ENCODE measurements at regions not wholly inside any gene's neighbourhood (a gene's known extent, or its start where the extent isn't known, plus 50 kb on each side); places are given as distances from the start of the nearest gene placed in this dataset.

GRCh38 chr5:117431091-117431490, 856.5 kb upstream of the SEMA6A start:
- Mint-ChIP-seq H3K4me3 (no peak overlapping the region), H3K27ac (no peak overlapping the region), H3K9me3 (no peaks in the 10 kb centered on the region), H3K36me3 (ENCODE audit: low read depth) (no peaks in the 10 kb centered on the region), H3K27me3 (no peaks in the 10 kb centered on the region), H3K4me1 (no peaks in the 10 kb centered on the region)
- DNase-seq, result no peak
- intact Hi-C loops (cut with micrococcal nuclease), result no loop called here

GRCh38 chr5:117425163-117425562, 850.5 kb upstream of the SEMA6A start:
- no peaks in the 10 kb centered on the region for H3K4me1 Mint-ChIP-seq
- H3K4me3 Mint-ChIP-seq, result no peak overlapping the region
- no peaks in the 10 kb centered on the region for H3K9me3 Mint-ChIP-seq
- H3K27me3 Mint-ChIP-seq, result no peaks in the 10 kb centered on the region
- no peaks in the 10 kb centered on the region for H3K36me3 Mint-ChIP-seq (ENCODE audit: low read depth)
- intact Hi-C loops (cut with micrococcal nuclease), result no loop called here
- H3K27ac Mint-ChIP-seq, result no peak overlapping the region
- DNase-seq, result no peak

- H3K9me3 Mint-ChIP-seq, result no peaks in the 10 kb centered on the region
- H3K36me3 Mint-ChIP-seq (ENCODE audit: low read depth), result no peaks in the 10 kb centered on the region
- H3K27me3 Mint-ChIP-seq, result no peaks in the 10 kb centered on the region
- no peak for DNase-seq
- no peak overlapping the region for H3K4me3 Mint-ChIP-seq
- no peaks in the 10 kb centered on the region for H3K4me1 Mint-ChIP-seq
- H3K27ac Mint-ChIP-seq, result no peak overlapping the region
- intact Hi-C loops (cut with micrococcal nuclease), result no loop called here
Measured at GRCh38 chr5:117424559-117424958, 849.9 kb upstream of the SEMA6A start.

DNA sequence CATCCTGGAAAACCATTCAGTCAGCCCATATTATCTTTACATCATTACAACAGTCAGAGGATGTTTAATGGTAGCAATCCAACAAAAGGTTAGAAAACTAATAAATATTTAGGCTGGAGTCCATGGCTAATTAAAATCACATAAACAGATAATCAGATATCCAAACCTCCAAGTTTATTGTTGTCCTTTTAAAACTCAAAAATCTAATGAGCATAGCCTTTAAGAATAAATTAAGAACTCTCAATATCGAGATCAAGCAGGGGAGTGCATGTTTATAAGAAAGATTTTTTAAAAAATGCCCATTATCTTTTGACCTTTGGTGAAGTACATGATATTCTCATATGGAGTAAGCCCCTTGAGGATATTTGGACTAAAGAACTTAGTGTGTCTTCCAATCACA, 842.9 kb upstream of the SEMA6A start:
- no peaks in the 10 kb centered on the region for H3K36me3 Mint-ChIP-seq (ENCODE audit: low read depth)
- intact Hi-C loops (cut with micrococcal nuclease), result no loop called here
- H3K27me3 Mint-ChIP-seq, result no peaks in the 10 kb centered on the region
- H3K9me3 Mint-ChIP-seq, result no peaks in the 10 kb centered on the region
- no peak overlapping the region for H3K27ac Mint-ChIP-seq
- H3K4me1 Mint-ChIP-seq, result no peaks in the 10 kb centered on the region
- no peak overlapping the region for H3K4me3 Mint-ChIP-seq
- DNase-seq, result no peak

DNA sequence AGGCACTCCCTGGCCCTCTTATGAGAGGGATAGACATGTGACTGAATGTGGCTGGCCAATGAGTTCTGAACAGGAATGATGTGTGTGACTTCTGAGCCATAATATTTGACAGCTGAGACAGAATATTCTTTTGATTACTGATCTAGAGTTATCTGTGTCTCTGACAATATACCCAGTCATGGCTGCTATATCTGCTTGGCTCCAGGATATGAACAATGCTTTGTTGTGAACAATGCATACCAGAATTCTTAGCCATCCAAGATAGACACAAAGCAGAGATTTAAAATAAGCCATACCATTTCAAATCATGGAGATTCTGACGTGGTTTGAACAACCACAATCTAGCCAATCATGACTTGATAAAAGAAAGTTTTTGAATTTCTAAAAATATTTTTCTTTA, 840.3 kb upstream of the SEMA6A start:
- Mint-ChIP-seq H3K9me3 (no peaks in the 10 kb centered on the region), H3K27ac (no peak overlapping the region), H3K4me1 (no peaks in the 10 kb centered on the region), H3K36me3 (ENCODE audit: low read depth) (no peaks in the 10 kb centered on the region), H3K27me3 (no peaks in the 10 kb centered on the region), H3K4me3 (no peak overlapping the region)
- no peak for DNase-seq
- intact Hi-C loops (cut with micrococcal nuclease), result no loop called here

DNA sequence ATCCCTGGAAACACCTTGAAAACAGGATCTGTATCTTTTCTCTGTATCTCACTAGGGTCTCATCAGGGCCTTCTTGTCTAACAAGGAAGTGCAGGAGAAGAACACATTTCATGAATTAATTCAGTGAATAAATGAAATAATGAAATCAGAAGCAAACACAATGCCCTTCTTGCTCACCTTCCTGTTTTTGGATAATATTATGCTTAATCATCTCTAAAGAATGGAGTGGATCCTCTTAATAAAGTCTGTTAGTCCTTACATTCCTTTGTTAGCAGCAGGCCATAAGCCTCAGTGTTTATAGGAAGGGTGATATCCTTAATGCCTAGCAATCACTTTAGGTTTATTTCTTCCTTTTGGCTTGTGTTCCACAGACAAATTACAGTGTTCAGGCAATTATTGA, 837.1 kb upstream of the SEMA6A start:
- intact Hi-C loops (cut with micrococcal nuclease), result no loop called here
- no peak overlapping the region for H3K4me3 Mint-ChIP-seq

GRCh38 chr5:117405197-117405596, 830.6 kb upstream of the SEMA6A start:
- DNase-seq, result no peak
- intact Hi-C loops (cut with micrococcal nuclease), result no loop called here
- H3K27ac Mint-ChIP-seq, result no peak overlapping the region
- no peaks in the 10 kb centered on the region for H3K9me3 Mint-ChIP-seq
- no peak overlapping the region for H3K4me3 Mint-ChIP-seq
- H3K4me1 Mint-ChIP-seq, result no peaks in the 10 kb centered on the region
- H3K27me3 Mint-ChIP-seq, result no peaks in the 10 kb centered on the region
- no peaks in the 10 kb centered on the region for H3K36me3 Mint-ChIP-seq (ENCODE audit: low read depth)

More for the DNA sequence above, 837.1 kb upstream of the SEMA6A start:
- DNase-seq, result no peak
- Mint-ChIP-seq H3K4me1 (no peaks in the 10 kb centered on the region), H3K27me3 (no peaks in the 10 kb centered on the region), H3K9me3 (no peaks in the 10 kb centered on the region), H3K36me3 (ENCODE audit: low read depth) (no peaks in the 10 kb centered on the region), H3K27ac (no peak overlapping the region)

DNA sequence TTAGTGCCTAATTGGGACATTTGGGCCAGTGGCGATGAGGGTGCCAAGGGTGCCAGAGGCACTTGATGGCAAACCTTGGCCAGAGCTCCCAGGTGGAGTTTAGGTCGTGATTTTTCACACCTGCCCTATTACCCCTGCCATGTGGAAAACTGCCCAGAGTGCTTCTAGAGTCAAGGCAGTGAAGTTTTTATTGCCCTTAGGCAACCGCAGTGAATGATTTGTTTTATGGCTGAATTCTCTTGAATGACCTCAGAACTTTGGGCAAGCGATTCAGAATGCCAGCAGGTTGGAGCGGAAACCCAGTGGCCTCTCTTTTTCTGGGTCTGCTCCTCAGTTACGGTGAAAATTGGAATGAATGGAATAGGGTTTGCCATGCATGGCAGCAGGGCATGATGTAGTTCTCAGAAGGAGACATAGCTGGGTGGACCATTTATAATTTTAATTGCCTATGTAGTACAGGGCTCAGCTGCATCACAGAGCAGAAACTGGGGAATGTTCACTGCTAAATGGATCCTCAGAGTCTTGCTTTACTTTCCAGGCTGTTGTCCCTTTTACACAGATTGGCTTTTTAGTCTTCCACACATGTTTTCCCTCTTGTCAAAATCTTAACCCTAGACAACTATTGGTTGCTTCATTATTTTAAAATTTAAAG, 820.0 kb upstream of the SEMA6A start:
- Mint-ChIP-seq H3K4me3 (no peak overlapping the region), H3K27me3 (no peaks in the 10 kb centered on the region), H3K9me3 (no peaks in the 10 kb centered on the region), H3K36me3 (ENCODE audit: low read depth) (no peaks in the 10 kb centered on the region), H3K27ac (no peak overlapping the region), H3K4me1 (no peaks in the 10 kb centered on the region)
- intact Hi-C loops (cut with micrococcal nuclease), result no loop called here
- no peak for DNase-seq

DNA sequence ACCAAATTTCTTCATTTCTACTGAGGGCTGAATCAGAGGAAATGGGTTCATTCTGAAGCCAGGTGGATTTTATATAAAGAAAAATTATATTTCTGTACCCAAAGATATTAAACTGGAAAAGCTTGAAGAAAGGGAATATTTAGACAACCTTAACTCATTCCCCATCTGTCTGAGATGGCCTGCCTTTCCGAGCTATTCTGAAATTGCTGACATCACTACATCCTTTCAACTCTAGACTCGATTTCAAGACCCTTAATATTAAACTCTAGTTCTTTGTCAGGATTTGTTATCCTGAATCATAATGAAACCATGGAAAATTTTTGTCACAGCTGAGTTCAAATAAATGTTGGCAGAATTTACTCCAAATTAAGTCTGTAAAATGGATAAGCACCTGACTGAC, 818.5 kb upstream of the SEMA6A start:
- Mint-ChIP-seq H3K9me3 (no peaks in the 10 kb centered on the region), H3K36me3 (ENCODE audit: low read depth) (no peaks in the 10 kb centered on the region), H3K4me1 (no peaks in the 10 kb centered on the region), H3K27ac (no peak overlapping the region), H3K27me3 (no peaks in the 10 kb centered on the region), H3K4me3 (no peak overlapping the region)
- intact Hi-C loops (cut with micrococcal nuclease), result no loop called here
- DNase-seq, result no peak

DNA sequence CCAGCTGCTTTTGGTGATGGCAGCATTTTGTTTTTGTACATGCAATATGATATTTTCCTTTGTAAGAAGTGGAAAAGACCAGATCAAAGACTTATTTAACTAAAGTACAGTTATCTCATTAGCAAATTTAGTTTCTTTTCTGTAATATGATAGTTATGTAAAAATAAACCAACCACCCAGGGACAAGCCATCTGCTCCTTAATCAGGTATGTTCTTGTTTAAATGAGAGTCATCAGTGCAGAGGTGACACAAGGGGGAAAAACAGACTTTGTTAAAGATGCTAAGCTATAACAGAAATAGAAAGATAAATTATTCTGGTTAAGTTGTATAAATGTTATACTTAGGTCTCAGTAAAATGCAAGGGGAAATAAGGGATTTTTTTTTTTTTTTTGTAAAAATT, 805.7 kb upstream of the SEMA6A start:
- Mint-ChIP-seq H3K4me1 (no peaks in the 10 kb centered on the region), H3K4me3 (no peak overlapping the region), H3K27ac (no peak overlapping the region), H3K9me3 (no peaks in the 10 kb centered on the region), H3K36me3 (ENCODE audit: low read depth) (no peaks in the 10 kb centered on the region), H3K27me3 (no peaks in the 10 kb centered on the region)
- intact Hi-C loops (cut with micrococcal nuclease), result no loop called here
- no peak for DNase-seq

DNA sequence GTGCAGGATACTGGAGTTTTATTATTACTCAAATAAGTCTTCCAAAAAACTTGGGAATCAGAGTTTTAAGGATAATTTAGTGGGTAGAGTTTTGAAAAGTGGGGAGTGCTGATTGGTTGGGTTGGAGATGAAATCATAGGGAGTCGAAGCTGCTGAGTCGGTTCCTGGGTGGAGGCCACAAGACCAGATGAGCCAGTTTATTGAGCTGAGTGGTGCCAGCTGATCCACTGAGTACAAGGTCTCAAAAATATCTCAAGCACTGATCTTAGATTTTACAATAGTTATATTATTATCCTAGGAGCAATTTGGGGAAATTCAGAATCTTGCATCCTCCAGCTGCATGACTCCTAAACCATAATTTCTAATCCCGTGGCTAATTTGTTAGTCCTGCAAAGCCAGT, 804.9 kb upstream of the SEMA6A start:
- no peaks in the 10 kb centered on the region for H3K9me3 Mint-ChIP-seq
- no peaks in the 10 kb centered on the region for H3K36me3 Mint-ChIP-seq (ENCODE audit: low read depth)
- no peaks in the 10 kb centered on the region for H3K27me3 Mint-ChIP-seq
- intact Hi-C loops (cut with micrococcal nuclease), result no loop called here
- DNase-seq, result no peak
- no peaks in the 10 kb centered on the region for H3K4me1 Mint-ChIP-seq
- H3K27ac Mint-ChIP-seq, result no peak overlapping the region
- no peak overlapping the region for H3K4me3 Mint-ChIP-seq

DNA sequence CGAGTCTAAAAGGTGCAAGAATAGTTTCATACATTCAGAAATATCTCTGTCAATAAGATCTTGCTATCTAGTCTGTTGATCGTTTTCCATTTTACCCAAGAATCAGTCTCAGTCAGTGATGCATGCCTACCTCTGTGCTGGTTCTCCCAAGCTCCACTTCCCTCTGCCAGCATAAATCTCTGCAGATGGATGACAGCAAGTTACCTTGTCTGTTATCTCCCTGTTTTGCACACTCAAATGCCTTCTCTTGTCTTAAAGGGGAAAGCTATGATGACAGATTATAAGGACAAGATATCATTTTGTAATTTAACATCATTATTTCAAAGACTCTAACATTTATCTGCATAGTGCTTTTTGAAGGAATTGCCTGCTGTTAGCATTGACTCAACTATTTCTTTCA, 802.1 kb upstream of the SEMA6A start:
- Mint-ChIP-seq H3K4me1 (no peaks in the 10 kb centered on the region), H3K27ac (no peak overlapping the region), H3K4me3 (no peak overlapping the region), H3K36me3 (ENCODE audit: low read depth) (no peaks in the 10 kb centered on the region), H3K27me3 (no peaks in the 10 kb centered on the region), H3K9me3 (no peaks in the 10 kb centered on the region)
- intact Hi-C loops (cut with micrococcal nuclease), result no loop called here
- DNase-seq, result no peak

GRCh38 chr5:117359895-117360294, 785.3 kb upstream of the SEMA6A start:
- DNase-seq, result no peak
- Mint-ChIP-seq H3K36me3 (ENCODE audit: low read depth) (no peaks in the 10 kb centered on the region), H3K27me3 (no peaks in the 10 kb centered on the region), H3K4me1 (no peaks in the 10 kb centered on the region), H3K27ac (no peak overlapping the region), H3K9me3 (no peaks in the 10 kb centered on the region), H3K4me3 (no peak overlapping the region)
- intact Hi-C loops (cut with micrococcal nuclease), result no loop called here

DNA sequence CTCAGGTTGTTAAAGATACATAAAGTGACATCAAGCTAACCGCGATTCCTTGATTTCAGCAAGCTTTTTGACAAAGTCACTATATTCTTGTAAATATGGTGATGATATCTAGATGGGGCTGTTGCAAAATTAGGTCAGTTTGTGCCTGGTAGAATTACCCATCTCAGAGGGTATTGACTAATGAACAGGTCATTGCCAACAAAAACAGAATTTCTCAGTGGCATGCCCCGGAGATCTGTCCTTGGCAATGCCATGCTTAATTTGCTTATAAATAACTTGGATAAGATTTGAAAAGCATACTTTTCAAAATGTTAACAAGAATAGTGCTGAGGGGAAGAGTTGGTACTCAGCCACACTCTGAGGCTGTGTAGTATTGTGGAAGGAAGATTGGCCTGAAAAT, 783.3 kb upstream of the SEMA6A start:
- DNase-seq, result no peak
- H3K27ac Mint-ChIP-seq, result no peak overlapping the region
- no peak overlapping the region for H3K4me3 Mint-ChIP-seq
- intact Hi-C loops (cut with micrococcal nuclease), result no loop called here
- no peaks in the 10 kb centered on the region for H3K4me1 Mint-ChIP-seq
- H3K9me3 Mint-ChIP-seq, result no peaks in the 10 kb centered on the region
- H3K27me3 Mint-ChIP-seq, result no peaks in the 10 kb centered on the region
- H3K36me3 Mint-ChIP-seq (ENCODE audit: low read depth), result no peaks in the 10 kb centered on the region

DNA sequence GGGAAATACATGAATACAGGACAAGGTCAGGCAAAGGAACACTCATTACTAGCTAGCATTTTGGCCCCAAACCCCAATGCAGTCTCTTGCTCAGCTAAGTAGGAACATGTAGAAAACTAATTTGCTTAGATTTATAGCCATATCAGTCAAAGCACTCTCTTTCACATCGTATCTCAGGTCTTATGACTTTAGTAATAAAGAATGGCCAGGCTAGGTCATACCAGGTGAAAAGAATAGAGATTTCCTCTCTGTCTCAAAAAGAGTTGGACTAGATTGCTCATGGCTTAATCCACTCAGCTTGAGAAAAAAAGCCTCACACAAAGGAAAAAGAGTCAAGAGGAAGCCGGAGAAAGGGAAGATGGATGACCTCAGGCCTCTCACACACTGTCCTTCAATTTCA, 772.7 kb upstream of the SEMA6A start:
- intact Hi-C loops (cut with micrococcal nuclease), result no loop called here
- H3K4me3 Mint-ChIP-seq, result no peak overlapping the region
- no peaks in the 10 kb centered on the region for H3K27me3 Mint-ChIP-seq
- H3K4me1 Mint-ChIP-seq, result no peaks in the 10 kb centered on the region
- H3K36me3 Mint-ChIP-seq (ENCODE audit: low read depth), result no peaks in the 10 kb centered on the region
- DNase-seq, result no peak
- H3K9me3 Mint-ChIP-seq, result no peaks in the 10 kb centered on the region
- H3K27ac Mint-ChIP-seq, result no peak overlapping the region

All from activated CD4-positive, alpha-beta T cell treated with anti-CD3 and anti-CD28 coated beads, Interleukin-2, amount 10 ng/mL, durations not matched to agents 24 days and 14 days (primary cell).